CD4-positive, alpha-beta T cell treated with Interleukin-2 at 100 ng/mL for 4 hours (primary cell): ENCODE measurements at regions not wholly inside any gene's neighbourhood (a gene's known extent, or its start where the extent isn't known, plus 50 kb on each side); places are given as distances from the start of the nearest gene placed in this dataset.
A peak's percentile ranks its signal among the peaks of the same experiment; 100 is the strongest.

Source experiments
- DNase-seq: peaks from one replicate; pipeline ENCODE4 v3.0.0-alpha.2; 2020; ENCODE audit warnings: low spot score

DNA sequence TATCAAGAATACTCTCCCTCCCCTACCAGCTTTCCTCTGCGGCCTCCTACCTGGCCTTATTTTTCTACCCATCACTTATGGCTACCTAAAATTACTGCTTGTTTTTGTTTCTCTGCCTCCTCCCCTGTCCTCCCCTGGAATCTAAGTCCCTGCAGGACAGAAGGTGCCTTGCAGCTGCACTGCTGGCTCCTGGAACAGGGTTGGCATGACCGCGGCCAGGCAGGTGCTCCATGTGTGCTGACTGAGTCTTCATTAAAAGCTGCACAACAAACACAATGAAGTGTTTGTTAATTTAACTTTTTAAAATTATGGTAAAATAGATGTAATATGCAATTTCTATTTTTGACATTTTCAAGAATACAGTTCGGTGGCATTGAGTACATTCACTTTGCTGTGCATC lies 171.9 kb upstream of the FHL2 start:
- no peak for DNase-seq

GRCh38 chr2:105570326-105570725 lies 171.5 kb upstream of the FHL2 start:
- DNase-seq, result no peak

DNA sequence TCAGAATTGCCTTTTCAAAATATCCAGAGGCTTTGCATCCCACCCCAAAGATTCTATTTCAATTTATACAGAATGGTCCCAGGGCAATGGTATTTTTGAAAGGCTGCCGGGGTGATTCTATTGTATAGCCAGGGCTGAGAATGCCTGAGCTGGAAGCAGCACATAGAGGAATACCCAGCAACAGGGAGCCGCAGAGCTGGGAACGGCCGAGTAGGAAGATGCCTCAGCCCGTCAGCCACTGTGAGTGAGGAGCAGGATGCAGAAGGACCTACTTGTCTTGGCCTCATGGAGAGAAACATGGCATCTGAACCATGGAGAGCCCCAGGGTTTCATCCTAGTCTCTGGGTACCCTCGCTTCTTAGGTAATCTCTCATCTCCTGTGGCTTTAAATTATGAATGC lies 170.8 kb upstream of the FHL2 start:
- DNase-seq, result no peak

DNA sequence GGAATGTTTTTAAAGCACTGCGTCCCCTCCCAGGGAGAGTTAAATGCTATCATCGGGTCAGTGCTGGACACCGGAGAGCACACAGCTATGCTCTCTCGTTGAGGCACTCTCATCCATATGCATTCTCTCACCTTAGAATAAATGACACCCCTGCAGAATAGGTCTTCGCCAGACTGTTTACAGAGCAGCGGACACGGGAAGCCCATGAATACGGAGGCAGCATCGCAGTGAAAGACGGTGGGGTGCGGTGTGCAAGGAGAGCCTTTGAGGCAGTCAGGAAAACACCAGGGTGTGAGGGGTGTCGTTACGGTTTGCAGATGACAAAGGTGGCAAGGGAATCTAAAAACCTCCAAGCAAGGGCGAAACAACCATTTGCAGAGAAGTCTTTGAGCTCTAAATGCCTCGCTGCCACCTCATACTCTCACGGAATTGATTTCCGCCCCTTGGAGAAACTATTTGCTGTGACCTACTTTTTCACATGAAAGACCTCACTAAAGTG lies 169.2 kb upstream of the FHL2 start:
- DNase-seq, result no peak

DNA sequence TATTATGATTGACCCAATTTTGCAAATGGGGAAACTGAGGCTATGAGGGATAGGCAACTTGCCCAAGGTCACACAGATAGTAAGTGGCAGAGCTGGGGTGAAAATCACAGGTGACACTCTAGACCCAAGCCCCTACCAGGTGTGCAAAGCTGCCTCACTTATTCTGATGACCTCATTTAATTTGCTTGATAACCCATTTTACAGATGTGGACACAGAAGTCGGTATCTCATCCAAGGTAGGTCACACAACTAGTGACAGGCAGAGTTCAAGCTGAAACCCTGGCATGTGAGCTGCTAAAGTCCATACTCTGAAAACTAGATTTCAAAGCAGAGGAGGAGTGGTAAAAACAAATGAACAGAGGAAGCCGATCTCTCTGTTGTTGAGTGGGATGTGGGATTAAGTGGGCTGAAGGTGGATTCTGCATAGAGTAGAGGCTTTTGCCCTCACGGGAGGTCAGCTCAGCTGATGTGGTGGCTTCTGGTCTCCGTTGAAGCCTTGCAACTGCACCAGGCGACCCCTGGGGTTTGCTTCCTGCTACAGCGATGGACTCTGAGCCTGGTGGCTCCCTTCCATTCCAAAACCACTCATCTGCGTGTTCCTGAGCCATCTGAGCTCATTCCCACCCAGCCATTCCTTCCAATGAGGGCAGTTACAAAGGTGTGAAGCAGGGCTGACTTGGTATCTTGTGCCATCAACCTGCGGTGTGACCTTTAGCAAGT lies 164.3 kb upstream of the FHL2 start:
- DNase-seq, result no peak

- no peak for DNase-seq
Measured at GRCh38 chr2:105561401-105561800, 162.6 kb upstream of the FHL2 start.

GRCh38 chr2:105560157-105560556 lies 161.3 kb upstream of the FHL2 start:
- no peak for DNase-seq

- no peak for DNase-seq
Measured at GRCh38 chr2:105557021-105557920, 158.4 kb upstream of the FHL2 start.

GRCh38 chr2:105556366-105556765 lies 157.5 kb upstream of the FHL2 start:
- DNase-seq, result no peak

GRCh38 chr2:105554235-105554634 lies 155.4 kb upstream of the FHL2 start:
- no peak for DNase-seq

GRCh38 chr2:105553538-105554196 lies 154.8 kb upstream of the FHL2 start:
- no peak for DNase-seq

- DNase-seq, result peak; percentile 14
Measured at GRCh38 chr2:105546628-105546974, 147.8 kb upstream of the FHL2 start.

- peak; percentile 67 for DNase-seq
Measured at GRCh38 chr2:105545730-105546627, 147.1 kb upstream of the FHL2 start.

GRCh38 chr2:105544591-105545377 lies 145.9 kb upstream of the FHL2 start:
- DNase-seq, result no peak

DNA sequence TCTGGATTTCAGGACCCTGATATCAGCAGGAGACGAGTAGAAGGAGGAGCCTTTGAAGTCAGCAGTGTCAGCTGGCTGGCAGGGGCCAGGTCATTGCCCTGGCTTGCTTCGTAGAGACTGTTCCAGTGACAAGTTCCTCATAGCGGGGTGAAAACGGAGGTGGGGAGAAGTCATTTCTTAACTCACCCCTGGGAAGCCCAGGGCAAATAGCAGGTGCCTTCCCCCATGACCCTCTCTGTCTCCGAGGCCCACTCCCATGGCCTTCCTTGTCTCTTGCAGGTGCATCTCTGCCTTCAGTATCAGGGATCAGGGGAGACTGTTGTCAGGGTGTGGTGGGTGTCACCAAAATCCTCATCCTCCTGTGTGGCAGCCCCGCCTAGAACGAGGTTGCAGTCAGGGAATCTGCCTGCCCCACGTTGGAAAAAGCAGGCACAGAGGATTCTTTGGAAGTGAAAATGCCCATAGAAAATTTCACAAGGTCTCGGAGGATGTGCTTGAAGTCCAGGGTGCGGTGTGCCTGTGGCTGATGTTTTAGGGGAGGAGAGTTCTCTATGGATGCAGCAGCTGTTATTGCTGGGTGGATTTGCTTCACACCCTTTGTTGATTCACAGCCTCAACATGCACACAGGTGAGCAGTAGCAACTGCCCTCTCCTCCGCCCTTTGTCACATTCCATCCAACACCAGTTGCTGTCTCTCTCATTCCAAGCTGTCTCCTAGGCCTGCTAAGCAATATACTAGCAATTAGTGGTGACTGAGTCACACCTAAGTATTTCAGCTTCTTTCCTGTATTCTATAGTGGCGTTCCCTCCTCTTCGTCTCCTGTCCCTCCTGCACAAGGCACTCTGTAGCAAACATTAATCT lies 142.6 kb upstream of the FHL2 start:
- DNase-seq, result no peak

- no peak for DNase-seq
Measured at GRCh38 chr2:105540642-105541041, 141.8 kb upstream of the FHL2 start.

DNA sequence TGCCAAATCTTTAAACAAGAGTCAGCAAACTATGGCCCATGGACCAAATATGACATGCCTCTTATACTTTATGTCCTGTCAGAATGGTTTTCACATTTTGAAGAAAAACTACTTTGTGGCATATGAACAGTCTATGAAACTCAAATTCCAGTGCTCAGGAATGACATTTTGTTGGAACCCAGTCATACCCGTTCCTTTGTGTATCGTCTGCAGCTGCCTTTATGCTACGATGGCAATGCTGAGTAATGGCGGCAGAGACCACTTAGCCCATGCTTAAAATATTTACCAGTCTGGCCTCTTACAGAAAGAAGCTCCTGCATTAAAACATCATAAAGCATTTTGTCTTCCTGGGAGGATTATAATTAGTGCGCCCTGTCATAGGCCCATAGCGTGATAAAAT lies 140.5 kb upstream of the FHL2 start:
- no peak for DNase-seq

DNA sequence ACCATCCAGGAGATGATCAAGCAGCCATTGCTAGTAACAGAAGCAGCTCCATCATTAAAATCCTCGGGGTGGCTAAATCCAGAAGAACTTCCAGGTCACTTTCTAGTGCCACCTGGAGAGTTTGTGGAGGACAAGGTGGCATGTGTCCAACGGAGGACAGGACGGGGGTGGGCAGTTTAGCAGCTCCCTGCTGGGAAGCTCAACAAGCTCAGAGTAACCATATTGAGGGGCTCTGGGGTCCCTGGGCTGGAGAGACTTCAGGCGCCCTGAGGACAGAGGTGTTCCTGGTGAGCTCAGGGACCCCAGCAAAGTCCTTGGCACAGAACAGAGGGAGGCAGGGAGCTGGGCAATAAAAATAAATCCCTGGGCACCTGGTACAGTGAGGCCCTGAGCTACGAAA lies 140.0 kb upstream of the FHL2 start:
- no peak for DNase-seq

DNA sequence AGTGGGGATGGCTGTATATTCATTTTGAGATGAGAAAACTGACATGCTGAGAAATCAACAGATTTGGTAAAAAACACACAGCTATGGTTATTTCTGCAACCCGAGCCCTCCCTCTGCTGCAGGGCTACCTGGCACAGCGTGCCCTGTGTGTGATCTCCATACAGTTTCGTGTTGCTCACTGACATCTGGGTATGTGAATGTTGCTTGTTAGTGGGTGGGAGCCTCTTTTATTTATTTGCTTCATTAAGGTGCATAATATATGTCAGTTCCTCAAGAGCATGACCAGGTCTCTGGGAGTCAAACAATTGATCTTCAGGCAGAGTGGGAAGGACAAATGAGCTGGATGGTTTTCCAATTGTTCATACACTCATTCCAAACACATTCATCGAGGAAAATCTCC lies 139.1 kb upstream of the FHL2 start:
- DNase-seq, result no peak

DNA sequence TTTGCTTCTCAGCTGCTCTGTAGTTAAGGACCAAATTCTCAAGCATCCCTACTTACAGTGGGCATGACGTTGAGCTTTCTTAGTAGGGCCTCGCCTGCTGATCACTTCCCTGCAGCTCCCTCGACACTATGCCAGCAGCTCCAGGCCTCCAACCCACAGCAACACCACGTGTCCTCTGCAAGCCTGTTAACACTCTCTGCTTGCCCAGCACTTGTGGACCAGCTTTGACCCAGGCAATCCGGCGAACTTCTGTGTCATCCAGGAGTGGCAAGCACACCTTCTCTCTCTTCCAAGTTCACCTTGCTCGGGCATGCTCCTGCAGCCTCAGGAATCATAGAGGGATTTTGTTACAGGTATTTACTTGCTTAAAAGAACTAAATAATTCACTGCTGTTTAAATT lies 138.6 kb upstream of the FHL2 start:
- no peak for DNase-seq
